ENCODE measurements at regions not wholly inside any gene's neighbourhood (a gene's known extent, or its start where the extent isn't known, plus 50 kb on each side); places are given as distances from the start of the nearest gene placed in this dataset.

GRCh38 chr2:185663811-185664210, 74.8 kb upstream of the FSIP2 start:
- H3K36me3 ChIP-seq (ENCODE audit: insufficient read depth, low read length): no peaks in the 10 kb centered on the region
- DNase-seq (ENCODE audit: low spot score): no peak
- CTCF ChIA-PET (ENCODE audit: unreplicated experiment): interaction anchor here (0.6 kb wide), 1 partner anchor 111 kb away, joined by 3 read pairs; no protein-coding TSS in a partner anchor
- POLR2A ChIA-PET: interaction anchor here (0.6 kb wide), 1 partner anchor 1948 kb away, joined by 4 read pairs; no protein-coding TSS in a partner anchor
- no peak overlapping the region for H3K4me2 ChIP-seq (ENCODE audit: low read length)
- no peaks in the 10 kb centered on the region for H3K79me2 ChIP-seq (ENCODE audit: insufficient read depth, low read depth, low read length)
- no peak overlapping the region for H3K4me3 ChIP-seq (ENCODE audit: low read depth, low read length, poor library complexity, severe bottlenecking)
- TF ChIP-seq CTCF (conservative IDR thresholded peaks at IDR 0.05; ENCODE audit: low read length): no peak
- no peak for TF ChIP-seq EZH2phosphoT487 (IDR thresholded peaks at IDR 0.05; ENCODE audit: borderline replicate concordance, low read depth, low read length)
- no TSS peak for BruUV-seq (replicated peaks)
- intact Hi-C loops (cut with micrococcal nuclease; ENCODE audit: unreplicated experiment): no loop called here
- no peaks in the 10 kb centered on the region for H3K9me2 ChIP-seq (ENCODE audit: insufficient read depth, low read length)
- no peaks in the 10 kb centered on the region for H4K20me1 ChIP-seq (ENCODE audit: insufficient read depth, low read length)
- no peak overlapping the region for H2AFZ ChIP-seq (ENCODE audit: low read length)
- no peaks in the 10 kb centered on the region for H3K4me1 ChIP-seq (ENCODE audit: insufficient read depth, low read length, poor library complexity, severe bottlenecking)
- H3K9me3 ChIP-seq (ENCODE audit: low read length): no peaks in the 10 kb centered on the region
- no peak overlapping the region for H3K27ac ChIP-seq (ENCODE audit: low read depth, low read length, poor library complexity, severe bottlenecking)

DNA sequence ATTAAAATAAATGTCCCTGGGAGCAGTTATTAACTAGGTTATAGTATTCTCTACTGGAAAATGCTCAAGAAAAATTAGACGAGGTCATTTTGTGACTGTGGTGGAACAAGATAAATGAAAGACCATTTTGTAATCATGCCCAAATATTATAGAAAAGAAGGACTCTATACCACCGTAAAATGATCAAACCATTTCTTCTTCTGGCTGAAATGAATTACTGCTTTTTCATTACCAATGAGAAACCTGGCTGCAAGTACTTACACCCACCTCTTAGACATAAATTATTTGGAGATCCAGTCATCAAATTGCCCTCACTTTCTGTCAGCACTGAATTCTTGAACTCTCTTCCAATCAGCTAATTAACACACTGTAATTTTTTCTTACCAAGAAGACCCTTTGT, 74.2 kb upstream of the FSIP2 start:
- BruUV-seq (replicated peaks): no TSS peak
- ChIA-PET CTCF (ENCODE audit: unreplicated experiment) (no interaction called here), POLR2A (no interaction called here)
- Histone ChIP-seq H3K9me2 (ENCODE audit: insufficient read depth, low read length) (no peaks in the 10 kb centered on the region), H3K4me3 (ENCODE audit: low read depth, low read length, poor library complexity, severe bottlenecking) (no peak overlapping the region), H3K36me3 (ENCODE audit: insufficient read depth, low read length) (no peaks in the 10 kb centered on the region), H3K9me3 (ENCODE audit: low read length) (no peaks in the 10 kb centered on the region), H2AFZ (ENCODE audit: low read length) (no peak overlapping the region), H3K4me1 (ENCODE audit: insufficient read depth, low read length, poor library complexity, severe bottlenecking) (no peaks in the 10 kb centered on the region), H3K27ac (ENCODE audit: low read depth, low read length, poor library complexity, severe bottlenecking) (no peak overlapping the region), H3K79me2 (ENCODE audit: insufficient read depth, low read depth, low read length) (no peaks in the 10 kb centered on the region), H3K4me2 (ENCODE audit: low read length) (no peak overlapping the region), H4K20me1 (ENCODE audit: insufficient read depth, low read length) (no peaks in the 10 kb centered on the region)
- no peak for DNase-seq (ENCODE audit: low spot score)
- intact Hi-C loops (cut with micrococcal nuclease; ENCODE audit: unreplicated experiment): no loop called here
- TF ChIP-seq EZH2phosphoT487 (IDR thresholded peaks at IDR 0.05; ENCODE audit: borderline replicate concordance, low read depth, low read length): no peak
- no peak for TF ChIP-seq CTCF (conservative IDR thresholded peaks at IDR 0.05; ENCODE audit: low read length)

DNA sequence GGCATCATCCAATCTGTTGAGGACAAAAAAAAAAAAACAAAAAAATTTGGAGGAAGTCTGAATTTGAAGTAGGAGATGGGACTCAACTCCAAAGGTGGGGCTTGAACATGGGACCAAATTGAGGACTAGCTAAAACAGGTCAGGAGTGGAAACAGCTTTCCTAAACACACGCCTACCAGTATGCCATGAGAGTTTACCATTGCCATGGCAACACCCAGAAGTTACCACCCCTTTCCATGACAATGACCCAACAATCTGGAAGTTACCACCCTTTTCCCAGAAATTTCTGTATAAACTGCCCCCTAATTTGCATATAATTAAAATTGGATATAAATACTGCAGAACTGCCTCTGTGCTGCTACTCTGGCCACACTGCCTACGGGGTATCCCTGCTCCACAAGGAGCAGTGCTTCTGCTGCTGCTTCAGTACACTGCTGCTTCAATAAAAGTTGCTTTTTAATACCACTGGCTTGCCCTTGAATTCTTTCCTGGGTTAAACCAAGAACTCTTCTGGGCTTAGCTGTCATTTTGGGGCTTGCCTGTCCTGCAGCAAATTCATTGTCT, 73.3 kb upstream of the FSIP2 start:
- POLR2A ChIA-PET: no interaction called here
- Histone ChIP-seq H3K9me3 (ENCODE audit: low read length) (no peaks in the 10 kb centered on the region), H3K9me2 (ENCODE audit: insufficient read depth, low read length) (no peaks in the 10 kb centered on the region), H4K20me1 (ENCODE audit: insufficient read depth, low read length) (no peaks in the 10 kb centered on the region), H3K27ac (ENCODE audit: low read depth, low read length, poor library complexity, severe bottlenecking) (no peak overlapping the region), H3K79me2 (ENCODE audit: insufficient read depth, low read depth, low read length) (no peaks in the 10 kb centered on the region), H3K36me3 (ENCODE audit: insufficient read depth, low read length) (no peaks in the 10 kb centered on the region), H3K4me1 (ENCODE audit: insufficient read depth, low read length, poor library complexity, severe bottlenecking) (no peaks in the 10 kb centered on the region), H2AFZ (ENCODE audit: low read length) (no peak overlapping the region), H3K4me2 (ENCODE audit: low read length) (no peak overlapping the region), H3K4me3 (ENCODE audit: low read depth, low read length, poor library complexity, severe bottlenecking) (no peak overlapping the region)
- no peak for TF ChIP-seq EZH2phosphoT487 (IDR thresholded peaks at IDR 0.05; ENCODE audit: borderline replicate concordance, low read depth, low read length)
- TF ChIP-seq CTCF (conservative IDR thresholded peaks at IDR 0.05; ENCODE audit: low read length): no peak
- DNase-seq (ENCODE audit: low spot score): no peak
- BruUV-seq (replicated peaks): no TSS peak
- intact Hi-C loops (cut with micrococcal nuclease; ENCODE audit: unreplicated experiment): no loop called here
- CTCF ChIA-PET (ENCODE audit: unreplicated experiment): no interaction called here
